ENCODE measurements at regions not wholly inside any gene's neighbourhood (a gene's known extent, or its start where the extent isn't known, plus 50 kb on each side); places are given as distances from the start of the nearest gene placed in this dataset.

DNA sequence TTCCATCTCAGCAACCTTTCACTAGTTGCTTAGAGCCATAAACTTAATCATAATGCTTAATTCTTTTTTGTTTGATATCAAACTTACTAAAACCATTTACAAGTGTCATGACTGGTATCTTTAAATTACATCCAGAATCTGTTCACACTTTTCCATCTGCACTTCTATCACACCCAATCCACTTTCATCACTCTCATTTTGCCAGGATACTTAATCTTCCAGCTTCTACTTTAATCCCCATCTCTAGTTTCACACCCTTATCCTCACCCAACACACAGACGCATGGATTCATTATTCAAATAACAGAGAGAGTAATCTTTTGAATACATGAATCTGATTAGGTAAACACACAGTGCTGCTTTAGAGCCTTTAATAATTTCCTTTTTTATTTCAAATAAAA is 828.4 kb downstream of the HACE1 start:
- TF ChIP-seq, protein P1, sequence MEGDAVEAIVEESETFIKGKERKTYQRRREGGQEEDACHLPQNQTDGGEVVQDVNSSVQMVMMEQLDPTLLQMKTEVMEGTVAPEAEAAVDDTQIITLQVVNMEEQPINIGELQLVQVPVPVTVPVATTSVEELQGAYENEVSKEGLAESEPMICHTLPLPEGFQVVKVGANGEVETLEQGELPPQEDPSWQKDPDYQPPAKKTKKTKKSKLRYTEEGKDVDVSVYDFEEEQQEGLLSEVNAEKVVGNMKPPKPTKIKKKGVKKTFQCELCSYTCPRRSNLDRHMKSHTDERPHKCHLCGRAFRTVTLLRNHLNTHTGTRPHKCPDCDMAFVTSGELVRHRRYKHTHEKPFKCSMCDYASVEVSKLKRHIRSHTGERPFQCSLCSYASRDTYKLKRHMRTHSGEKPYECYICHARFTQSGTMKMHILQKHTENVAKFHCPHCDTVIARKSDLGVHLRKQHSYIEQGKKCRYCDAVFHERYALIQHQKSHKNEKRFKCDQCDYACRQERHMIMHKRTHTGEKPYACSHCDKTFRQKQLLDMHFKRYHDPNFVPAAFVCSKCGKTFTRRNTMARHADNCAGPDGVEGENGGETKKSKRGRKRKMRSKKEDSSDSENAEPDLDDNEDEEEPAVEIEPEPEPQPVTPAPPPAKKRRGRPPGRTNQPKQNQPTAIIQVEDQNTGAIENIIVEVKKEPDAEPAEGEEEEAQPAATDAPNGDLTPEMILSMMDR (IDR thresholded peaks at IDR 0.05), result no peak
- no peak for TF ChIP-seq POLR2AphosphoS5 (IDR thresholded peaks at IDR 0.05)
- TF ChIP-seq POLR2A (IDR thresholded peaks at IDR 0.05), result no peak
